HG03442 (cell line): ENCODE measurements at regions not wholly inside any gene's neighbourhood (a gene's known extent, or its start where the extent isn't known, plus 50 kb on each side); places are given as distances from the start of the nearest gene placed in this dataset.
"Not testable (repeated sequence)": the region's sequence is repeated elsewhere in the genome, so short reads cannot be mapped to it uniquely, and the experiment has no call there.

Experiments used
- ATAC-seq: cut with Tn5 transposase; IDR thresholded peaks from one replicate; pipeline ENCODE4 v1.9.1; 2021; ENCODE audit warnings: mild to moderate bottlenecking, moderate library complexity; ENCODE audit not compliant: unreplicated experiment

DNA sequence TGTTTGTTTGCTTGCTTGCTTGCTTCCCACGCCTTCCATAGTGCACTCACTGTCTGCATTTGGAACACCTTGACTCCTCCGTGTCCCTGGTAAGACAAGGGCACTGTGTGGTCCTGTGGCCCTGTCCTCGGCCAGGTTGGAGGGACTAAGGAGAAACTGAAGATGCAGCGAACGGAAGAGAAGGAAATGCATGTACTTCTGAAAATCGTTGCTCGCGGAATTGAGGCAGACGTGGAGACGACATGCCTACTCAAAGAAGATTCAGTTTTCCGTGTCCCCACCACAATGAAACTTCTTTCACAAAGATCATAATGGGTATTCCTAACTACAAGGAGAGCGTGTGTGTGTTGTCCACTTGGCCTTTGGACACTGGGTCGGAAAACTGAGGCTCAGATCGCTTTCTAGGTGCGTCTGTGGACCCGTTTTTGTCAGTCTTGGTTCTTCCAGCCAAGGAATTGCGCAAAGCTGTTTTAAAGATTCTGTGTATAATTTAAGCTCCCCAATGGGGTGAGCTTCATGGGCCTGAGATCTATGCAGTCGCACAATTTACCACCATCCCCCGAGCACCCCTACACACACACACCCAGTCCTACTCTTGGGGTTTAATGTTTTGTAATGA lies 120.4 kb upstream of the ZNF184 start:
- no peak for ATAC-seq

- peak; percentile 86 for ATAC-seq
Measured at GRCh38 chr6:27592481-27593199, 119.7 kb upstream of the ZNF184 start.

- ATAC-seq, result no peak
Measured at GRCh38 chr6:27591699-27592480, 119.0 kb upstream of the ZNF184 start.

- ATAC-seq, result not testable (repeated sequence)
Measured at GRCh38 chr6:27585316-27585715, 112.4 kb upstream of the ZNF184 start.

DNA sequence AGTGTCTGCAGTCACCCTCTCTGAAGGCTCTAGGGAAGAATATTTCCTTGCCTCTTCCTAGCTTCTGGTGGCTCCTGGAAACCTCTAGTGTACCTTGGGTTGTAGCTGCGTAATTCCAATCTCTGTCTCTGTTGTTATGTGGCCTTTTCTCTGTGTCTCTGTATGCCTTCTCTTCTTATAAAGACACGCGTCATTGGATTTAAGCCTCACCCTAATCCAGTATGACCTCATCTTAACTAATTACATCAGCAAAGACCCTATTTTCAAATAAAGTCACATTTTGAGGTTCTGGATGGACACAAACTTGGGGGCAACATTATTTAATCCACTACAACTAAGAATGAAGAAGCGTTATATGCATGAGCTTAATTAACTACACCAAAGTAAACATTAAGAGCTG lies 111.4 kb upstream of the ZNF184 start:
- ATAC-seq, result no peak

DNA sequence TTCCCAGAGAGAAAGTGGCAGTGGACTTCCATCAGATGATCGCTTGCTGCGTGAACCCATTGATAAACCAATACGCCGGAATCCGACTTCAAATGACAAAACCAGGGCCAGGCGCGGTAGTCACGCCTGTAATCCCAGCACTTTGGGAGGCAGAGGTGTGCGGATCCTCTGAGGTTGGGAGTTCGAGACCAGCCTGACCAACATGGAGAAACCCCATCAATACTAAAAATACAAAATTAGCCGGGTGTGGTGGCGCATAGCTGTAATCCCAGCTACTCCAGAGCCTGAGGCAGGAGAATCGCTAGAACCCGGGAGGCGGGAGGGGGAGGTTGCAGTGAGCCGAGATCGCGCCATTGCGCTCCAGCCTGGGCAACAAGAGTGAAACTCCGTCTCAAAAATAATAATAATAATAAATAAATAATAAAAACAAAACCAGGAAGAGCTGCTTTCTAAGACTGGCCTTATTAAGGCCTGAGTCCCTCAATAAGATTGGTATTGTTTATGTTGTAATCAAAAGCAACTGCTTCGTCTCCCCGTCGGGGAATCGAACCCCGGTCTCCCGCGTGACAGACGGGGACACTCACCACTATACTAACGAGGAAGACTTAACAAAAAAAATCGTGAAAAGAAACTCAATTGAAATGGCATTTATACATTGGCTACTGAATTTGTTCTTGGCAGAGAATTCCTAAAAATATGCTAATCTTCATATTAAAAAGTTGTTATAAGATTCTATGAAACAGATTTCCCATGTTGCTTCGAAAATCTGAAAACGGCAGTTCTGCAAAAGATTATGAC lies 110.2 kb upstream of the ZNF184 start:
- no peak for ATAC-seq

DNA sequence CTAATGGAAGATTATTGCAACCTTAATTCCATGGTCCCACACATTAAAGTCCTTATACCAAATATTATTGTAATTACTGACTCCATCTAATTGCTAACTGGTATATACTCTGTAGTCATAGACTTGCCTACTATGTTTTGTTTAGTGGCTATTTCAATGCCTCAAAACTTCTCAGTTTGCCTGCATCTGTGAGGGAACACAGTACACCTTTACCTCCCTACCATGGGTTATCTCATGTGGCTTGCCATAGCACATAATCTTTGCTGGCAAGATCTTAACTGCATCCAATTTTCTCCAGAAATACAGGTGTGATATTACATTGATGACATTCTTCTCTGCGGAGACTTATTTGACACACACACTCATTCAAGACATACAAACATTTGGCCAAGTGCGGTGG lies 107.1 kb upstream of the ZNF184 start:
- no peak for ATAC-seq

DNA sequence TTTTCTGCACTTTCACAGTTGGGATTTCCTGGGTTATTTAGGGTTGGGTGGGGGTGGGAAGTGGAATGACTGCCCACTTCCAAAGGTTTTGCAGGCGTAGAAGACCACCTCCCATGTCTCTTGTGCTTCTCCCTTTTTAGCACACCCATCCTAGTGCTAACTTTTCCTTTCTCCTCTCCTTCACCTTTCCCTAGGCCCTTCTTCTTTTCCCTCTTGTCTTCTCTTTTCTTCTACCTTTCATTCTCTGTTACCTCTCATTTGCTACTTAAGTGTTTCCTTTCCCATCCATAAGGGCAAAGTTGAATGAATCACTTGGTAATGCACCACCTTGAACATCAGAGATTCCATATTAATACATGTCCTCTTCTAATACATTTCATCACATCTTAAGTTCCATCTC lies 105.0 kb upstream of the ZNF184 start:
- ATAC-seq, result no peak

GRCh38 chr6:27575594-27576361 lies 102.9 kb upstream of the ZNF184 start:
- ATAC-seq, result no peak

DNA sequence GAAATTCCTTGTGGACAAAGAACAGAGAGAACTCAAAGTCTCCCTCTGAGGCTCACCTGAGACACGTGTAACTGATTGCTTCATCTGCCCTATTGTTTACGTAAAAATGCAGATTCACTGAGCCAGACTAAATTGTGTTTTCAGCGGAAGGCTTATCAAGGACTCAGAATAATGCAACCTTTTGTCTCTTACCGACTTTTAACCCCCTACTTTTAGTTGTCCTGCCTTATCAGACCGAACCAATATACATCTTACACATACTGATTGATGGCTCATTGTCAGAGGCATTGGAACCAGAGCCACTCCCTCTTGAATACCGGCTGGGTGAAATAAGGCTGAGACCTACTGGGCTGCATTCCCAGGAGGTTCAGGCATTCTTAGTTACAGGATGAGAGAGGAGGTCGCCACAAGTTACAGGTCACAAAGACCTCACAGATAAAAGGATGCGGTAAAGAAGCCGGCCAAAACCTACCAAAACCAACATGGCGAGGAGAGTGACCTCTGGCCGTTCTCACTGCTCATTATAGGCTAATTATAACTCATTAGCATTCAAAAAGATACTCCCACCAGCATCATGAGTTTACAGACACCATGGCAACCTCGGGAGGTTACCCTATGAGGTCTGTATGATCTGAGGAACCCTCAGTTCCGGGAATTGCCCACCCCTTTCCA lies 95.5 kb upstream of the ZNF184 start:
- no peak for ATAC-seq

DNA sequence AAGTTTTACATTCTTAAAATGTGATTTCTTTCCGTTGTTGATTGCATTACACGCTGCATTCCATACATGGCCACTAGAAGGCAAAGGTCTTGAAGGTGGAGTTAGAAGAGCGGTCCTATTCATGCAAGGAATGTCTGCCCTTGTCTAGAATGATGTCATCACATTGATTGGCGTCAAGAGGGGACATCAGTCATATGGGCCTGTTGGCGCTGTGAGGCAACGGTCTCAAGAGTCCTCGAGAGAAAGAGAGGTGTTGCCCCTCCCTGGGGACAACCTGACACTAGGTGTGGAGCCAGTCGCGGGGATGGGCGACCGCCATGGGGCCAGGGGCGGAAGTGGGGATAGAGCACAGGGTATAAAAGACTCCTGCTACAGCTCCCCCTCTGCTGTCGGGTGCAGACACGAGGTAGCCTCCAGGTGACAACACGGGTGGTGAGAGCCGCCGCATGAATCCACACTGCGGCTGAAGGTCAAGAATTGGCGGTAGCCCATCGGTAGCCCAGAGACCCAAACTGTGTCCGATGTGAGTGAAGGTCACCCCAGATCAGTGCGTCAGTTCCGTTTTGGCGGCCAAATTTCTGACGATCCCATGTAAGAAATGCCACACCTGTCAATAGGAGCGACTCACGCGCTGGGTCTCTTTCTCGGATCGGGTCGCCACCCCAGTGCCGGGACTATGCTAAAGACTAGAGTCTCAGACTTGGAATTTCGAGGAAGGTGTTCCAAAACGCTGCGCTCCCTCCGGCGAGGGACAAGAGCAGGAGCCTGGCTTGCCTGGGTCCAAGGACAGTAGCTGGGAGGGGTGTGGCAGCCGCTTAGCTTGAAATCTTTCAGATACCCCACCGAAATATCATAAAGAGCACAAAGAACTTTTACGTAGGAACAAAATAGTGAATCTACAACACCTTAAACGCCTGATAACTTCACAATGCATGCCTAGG lies 93.2 kb upstream of the ZNF184 start:
- ATAC-seq, result no peak

- ATAC-seq, result no peak
Measured at GRCh38 chr6:27562027-27562410, 89.1 kb upstream of the ZNF184 start.

DNA sequence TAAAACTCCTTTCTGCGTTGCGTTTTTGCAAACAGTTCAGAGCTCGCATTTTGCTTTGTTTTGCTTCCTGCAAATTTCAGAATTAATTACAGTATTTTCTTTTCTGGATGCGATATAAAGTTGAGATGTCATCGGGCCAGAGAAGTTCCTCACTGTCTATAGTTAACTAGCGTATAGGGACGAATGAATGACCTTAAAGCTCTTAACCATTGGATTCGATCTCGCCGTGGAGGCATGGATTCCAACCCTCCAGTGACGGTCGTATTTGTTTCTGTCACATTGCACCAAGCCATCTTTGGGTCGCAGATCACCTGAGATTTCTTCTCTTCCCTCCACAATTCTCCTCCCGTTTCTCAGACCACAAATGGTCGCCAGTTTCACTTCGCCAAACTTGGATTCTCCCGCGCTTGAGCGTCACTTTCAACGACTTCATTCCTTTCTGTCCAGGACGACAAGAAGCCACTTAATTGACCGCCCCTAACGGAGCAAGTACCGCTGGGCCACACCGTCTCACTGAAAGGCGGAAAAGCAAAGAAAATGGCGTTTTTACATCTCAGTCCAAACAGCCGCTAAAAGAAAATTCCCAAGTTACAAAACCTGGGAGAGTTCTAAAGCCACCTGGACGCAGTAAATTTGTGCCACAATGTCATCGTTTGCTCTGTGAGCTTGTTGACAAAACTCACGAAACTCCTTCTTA lies 85.3 kb upstream of the ZNF184 start:
- ATAC-seq, result no peak

DNA sequence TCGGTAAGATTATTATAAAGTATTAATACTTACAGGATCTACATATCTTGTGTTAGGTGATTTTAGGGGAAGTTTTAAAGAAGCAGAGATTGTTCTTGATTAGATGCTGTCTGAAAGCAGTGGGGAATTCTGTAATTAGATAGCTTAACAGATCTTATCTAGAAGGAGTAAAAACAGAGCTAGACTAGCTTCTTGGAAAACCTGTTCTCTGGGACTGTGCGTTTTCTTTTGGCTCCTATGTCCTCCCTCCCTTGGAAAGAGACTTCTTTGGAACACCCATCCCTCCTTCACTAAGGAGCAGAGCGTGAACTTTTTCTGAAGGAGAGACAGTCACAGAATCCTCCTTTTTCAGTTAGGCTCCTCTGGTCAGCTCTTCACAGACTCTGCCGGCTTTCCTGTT lies 83.5 kb upstream of the ZNF184 start:
- ATAC-seq, result no peak

GRCh38 chr6:27553123-27553904 lies 80.4 kb upstream of the ZNF184 start:
- ATAC-seq, result peak; percentile 64

DNA sequence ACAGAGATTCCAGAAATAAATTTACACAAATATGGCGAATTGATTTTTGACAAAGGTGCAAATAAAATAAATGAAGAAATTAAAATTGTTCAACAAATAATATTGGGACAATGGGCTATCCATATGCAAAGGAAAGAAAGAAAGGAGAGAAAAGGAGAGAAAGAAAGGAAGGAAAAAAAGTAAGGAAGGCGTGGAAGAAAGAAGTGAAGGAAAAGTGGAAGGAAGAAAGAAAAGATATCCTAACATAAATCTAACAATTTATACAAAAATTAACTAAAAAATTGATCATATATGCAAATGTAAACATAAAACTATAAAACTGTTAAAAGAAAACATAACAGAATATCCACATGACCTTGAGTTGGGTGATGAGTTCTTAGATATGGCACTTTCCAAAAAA lies 78.7 kb upstream of the ZNF184 start:
- no peak for ATAC-seq

- ATAC-seq, result no peak
Measured at GRCh38 chr6:27550692-27551091, 77.8 kb upstream of the ZNF184 start.

DNA sequence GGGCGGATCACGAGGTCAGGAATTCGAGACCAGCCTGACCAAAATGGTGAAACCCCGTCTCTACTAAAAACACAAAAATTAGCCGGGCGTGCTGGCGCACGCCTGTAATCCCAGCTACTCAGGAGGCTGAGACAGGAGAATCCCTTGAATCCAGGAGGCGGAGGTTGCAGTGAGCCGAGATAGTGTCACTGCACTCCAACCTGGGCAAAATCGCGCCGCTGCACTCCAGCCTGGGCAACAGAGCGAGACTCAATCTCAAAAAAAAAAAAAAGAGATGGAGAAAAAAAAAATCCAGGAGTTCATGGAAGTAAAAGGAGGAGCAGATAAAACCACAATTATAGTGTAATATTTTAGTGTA lies 76.3 kb upstream of the ZNF184 start:
- not testable (repeated sequence) for ATAC-seq
